22Rv1 (cell line): ENCODE measurements at regions not wholly inside any gene's neighbourhood (a gene's known extent, or its start where the extent isn't known, plus 50 kb on each side); places are given as distances from the start of the nearest gene placed in this dataset.

Experiments
- H3K27ac ChIP-seq: fragments of 450-650 bp; 2 replicates; pipeline ENCODE4 v1.5.1; 2017
- ZFX ChIP-seq: fragments of 450-650 bp; IDR thresholded peaks from 2 replicates; pipeline ENCODE4 v1.6.1; 2017; ENCODE audit warnings: antibody characterized with exemption, borderline replicate concordance
- TF ChIP-seq, protein P1 (sequence below): fragments of 450-650 bp; IDR thresholded peaks from 2 replicates; pipeline ENCODE4 v1.5.1; 2017; ENCODE audit warnings: mild to moderate bottlenecking

DNA sequence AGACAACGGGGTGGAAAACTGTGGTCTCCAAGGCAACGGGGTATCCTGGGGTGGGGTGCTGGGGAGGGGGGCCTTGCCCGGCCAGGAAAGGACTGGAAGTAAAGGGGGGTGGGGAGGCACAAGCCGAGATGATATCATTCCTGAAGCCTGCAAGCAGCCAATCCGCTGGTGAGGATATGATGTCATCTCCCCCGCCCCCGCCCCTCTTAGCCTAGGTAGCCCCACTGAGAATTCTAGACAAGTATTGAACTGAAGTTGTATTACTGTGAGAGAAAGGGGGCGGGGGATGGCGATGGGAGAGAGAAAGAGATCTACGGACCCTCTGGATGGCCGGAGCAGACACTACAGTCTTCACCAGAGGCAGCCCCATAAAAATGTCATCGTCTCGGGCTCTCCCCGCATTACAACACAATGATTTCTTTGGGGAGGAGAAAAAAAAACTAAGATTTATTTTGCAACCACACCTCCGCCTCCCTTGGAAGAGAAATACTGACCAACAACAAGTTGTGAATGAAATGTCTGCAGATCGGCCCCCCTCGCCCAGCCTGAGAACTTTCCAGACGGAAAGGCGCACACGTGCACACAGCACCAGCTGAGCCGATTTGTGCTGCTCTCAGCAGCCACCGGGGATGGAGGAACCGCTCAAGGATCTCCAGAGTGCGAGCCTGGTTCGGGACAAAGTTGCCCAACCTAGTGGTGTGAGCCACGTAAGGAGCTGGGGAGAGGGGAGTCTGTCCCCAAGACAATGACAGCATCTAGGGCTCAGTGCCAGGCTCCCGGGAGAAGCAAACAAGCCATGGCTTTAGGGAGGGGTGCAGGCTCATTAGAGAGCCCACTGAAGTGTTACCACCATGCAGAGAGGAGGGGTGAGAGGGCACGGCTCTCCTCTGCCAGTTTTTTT lies 222.1 kb downstream of the SOX9 start:
- no peak for TF ChIP-seq ZFX
- TF ChIP-seq, protein P1, sequence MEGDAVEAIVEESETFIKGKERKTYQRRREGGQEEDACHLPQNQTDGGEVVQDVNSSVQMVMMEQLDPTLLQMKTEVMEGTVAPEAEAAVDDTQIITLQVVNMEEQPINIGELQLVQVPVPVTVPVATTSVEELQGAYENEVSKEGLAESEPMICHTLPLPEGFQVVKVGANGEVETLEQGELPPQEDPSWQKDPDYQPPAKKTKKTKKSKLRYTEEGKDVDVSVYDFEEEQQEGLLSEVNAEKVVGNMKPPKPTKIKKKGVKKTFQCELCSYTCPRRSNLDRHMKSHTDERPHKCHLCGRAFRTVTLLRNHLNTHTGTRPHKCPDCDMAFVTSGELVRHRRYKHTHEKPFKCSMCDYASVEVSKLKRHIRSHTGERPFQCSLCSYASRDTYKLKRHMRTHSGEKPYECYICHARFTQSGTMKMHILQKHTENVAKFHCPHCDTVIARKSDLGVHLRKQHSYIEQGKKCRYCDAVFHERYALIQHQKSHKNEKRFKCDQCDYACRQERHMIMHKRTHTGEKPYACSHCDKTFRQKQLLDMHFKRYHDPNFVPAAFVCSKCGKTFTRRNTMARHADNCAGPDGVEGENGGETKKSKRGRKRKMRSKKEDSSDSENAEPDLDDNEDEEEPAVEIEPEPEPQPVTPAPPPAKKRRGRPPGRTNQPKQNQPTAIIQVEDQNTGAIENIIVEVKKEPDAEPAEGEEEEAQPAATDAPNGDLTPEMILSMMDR = no peak
- H3K27ac ChIP-seq = no peak overlapping the region

DNA sequence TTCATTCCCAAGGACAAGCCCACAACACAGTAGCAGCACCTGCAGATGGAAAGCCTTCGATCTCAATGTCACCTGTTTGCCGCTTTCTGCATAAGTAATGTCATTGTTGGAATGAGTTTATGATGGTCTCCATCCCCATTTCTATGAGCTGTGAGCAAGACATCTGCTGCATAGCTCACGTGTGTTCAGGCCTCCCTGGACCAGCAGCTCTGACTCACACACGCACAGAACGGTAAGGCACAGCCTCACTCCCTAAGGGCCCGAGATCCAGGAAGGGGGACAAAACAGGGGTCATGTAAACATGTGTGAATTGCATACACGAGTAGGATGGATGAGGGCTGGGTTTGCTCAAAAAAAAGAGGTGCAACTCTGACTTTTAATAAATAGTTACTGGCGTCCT lies 223.1 kb downstream of the SOX9 start:
- no peak overlapping the region for H3K27ac ChIP-seq
- TF ChIP-seq, protein P1 = no peak
- no peak for TF ChIP-seq ZFX

DNA sequence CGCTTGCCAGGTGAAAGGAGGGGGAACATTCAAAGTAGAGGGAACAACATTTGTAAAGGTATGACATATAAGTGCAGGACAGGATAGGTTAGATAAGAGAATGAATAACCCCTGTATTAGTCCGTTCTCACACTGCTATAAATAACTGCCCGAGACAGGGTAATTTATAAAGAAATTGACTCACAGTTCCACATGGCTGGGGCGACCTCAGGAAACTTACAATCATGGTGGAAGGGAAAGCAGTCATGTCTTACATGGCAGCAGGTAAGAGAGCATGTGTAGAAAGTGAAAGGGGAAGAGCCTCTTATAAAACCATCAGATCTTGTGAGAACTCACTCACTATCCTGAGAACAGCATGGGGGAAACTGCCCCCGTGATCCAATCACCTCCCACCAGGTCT lies 223.8 kb downstream of the SOX9 start:
- H3K27ac ChIP-seq = no peak overlapping the region
- TF ChIP-seq, protein P1 = no peak
- no peak for TF ChIP-seq ZFX

DNA sequence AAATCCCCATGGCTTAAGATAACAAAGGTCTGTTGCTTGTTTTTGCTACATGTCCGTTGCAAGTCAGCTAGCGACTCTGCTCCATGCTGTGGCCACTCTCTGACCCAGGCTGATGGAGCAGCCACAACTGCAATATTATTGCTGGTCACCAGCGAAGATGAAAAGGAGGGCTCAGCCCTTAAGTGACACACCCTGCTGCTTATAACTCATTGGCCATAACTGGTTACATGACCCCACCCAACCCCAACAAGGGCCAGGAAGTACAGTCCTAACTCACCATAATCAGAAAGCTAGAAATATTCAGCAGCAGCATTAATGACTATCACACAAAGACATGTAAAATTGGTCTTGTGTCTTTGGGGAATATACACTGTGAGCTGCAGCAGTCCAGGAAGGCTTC lies 224.3 kb downstream of the SOX9 start:
- H3K27ac ChIP-seq = no peak overlapping the region
- no peak for TF ChIP-seq ZFX
- TF ChIP-seq, protein P1 = no peak

DNA sequence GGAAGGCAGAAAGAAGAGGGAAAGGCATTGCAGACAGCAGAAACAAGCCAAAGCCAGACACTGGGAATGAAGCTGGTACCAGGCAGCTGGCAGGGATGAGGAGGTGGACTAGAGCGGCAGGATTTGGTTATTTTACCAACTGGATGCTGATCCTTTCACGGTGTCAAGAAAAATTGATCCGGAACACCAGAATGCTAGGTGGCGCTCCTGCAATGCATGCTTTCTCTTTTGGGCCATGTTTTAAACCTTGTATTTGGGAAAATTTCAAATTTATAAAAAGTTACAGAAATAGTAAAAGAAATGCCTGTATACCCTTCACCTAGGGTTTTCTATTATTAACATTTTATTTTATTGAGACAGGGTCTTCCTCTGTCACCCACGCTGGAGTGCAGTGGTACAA lies 224.7 kb downstream of the SOX9 start:
- no peak overlapping the region for H3K27ac ChIP-seq
- TF ChIP-seq, protein P1 = peak; percentile 27
- no peak for TF ChIP-seq ZFX

DNA sequence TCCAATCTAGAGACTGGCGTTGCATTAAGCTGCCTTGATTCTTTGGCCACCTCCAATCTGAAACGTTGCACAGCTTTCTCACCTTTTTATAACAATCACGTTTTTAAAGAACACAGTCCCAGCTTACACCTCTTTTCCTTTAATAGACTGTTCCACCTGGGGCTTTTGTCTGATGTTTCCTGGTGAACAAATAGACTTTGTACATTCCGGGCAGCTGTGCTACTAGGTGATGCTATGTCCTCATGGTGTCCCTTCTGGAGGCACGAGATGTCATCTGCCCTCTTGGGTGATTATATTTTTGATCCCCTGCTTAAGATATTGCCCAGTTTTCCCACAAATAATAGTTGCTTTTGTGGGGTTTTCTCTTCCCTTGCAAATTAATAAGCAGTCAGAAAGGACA lies 225.5 kb downstream of the SOX9 start:
- no peak overlapping the region for H3K27ac ChIP-seq
- no peak for TF ChIP-seq ZFX
- TF ChIP-seq, protein P1 = no peak

DNA sequence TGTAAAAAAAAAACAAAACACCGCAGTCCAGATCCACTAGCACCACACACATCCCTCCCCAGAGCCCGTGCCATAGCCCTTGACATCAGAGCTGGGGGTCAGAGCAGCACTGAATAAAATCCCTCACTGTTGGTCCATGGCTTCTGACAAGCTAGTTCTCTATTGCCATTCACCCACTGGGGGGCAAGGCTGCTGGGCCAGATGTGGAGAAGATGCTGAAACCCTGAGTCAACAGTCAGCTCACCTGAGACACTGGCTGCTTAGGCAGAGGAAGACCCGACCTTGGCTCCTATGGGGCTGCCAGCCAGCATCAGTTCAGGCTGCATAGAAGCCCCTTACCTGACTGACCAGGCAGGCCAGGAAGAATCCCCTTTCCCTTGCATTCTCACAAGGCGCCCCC lies 228.2 kb downstream of the SOX9 start:
- H3K27ac ChIP-seq = no peak overlapping the region
- TF ChIP-seq ZFX = no peak
- TF ChIP-seq, protein P1 = no peak
